ENCODE measurements at regions not wholly inside any gene's neighbourhood (a gene's known extent, or its start where the extent isn't known, plus 50 kb on each side); places are given as distances from the start of the nearest gene placed in this dataset.
"Not testable (repeated sequence)": the region's sequence is repeated elsewhere in the genome, so short reads cannot be mapped to it uniquely, and the experiment has no call there.

DNA sequence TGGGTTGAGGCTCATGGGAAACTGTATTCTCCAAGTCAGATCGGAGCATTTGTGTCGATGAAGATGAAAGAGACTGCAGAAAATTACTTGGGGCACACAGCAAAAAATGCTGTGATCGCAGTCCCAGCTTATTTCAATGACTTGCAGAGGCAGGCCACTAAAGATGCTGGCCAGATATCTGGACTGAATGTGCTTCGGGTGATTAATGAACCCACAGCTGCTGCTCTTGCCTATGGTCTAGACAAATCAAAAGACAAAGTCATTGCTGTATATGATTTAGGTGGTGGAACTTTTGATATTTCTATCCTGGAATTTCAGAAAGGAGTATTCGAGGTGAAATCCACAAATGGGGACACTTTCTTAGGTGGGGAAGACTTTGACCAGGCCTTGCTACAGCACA lies 336.6 kb downstream of the PAX3 start:
- in situ Hi-C loops (cut with MboI; ENCODE audit: low pct_unique_long_range_greater_than_20kb, low sequenced_read_pairs, unreplicated experiment), result no loop called here
- TF ChIP-seq, protein P1, sequence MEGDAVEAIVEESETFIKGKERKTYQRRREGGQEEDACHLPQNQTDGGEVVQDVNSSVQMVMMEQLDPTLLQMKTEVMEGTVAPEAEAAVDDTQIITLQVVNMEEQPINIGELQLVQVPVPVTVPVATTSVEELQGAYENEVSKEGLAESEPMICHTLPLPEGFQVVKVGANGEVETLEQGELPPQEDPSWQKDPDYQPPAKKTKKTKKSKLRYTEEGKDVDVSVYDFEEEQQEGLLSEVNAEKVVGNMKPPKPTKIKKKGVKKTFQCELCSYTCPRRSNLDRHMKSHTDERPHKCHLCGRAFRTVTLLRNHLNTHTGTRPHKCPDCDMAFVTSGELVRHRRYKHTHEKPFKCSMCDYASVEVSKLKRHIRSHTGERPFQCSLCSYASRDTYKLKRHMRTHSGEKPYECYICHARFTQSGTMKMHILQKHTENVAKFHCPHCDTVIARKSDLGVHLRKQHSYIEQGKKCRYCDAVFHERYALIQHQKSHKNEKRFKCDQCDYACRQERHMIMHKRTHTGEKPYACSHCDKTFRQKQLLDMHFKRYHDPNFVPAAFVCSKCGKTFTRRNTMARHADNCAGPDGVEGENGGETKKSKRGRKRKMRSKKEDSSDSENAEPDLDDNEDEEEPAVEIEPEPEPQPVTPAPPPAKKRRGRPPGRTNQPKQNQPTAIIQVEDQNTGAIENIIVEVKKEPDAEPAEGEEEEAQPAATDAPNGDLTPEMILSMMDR (IDR thresholded peaks at IDR 0.05; ENCODE audit: extremely low read depth, insufficient read depth, missing control alignments), result no peak
- DNase-seq (ENCODE audit: low spot score), result no peak

DNA sequence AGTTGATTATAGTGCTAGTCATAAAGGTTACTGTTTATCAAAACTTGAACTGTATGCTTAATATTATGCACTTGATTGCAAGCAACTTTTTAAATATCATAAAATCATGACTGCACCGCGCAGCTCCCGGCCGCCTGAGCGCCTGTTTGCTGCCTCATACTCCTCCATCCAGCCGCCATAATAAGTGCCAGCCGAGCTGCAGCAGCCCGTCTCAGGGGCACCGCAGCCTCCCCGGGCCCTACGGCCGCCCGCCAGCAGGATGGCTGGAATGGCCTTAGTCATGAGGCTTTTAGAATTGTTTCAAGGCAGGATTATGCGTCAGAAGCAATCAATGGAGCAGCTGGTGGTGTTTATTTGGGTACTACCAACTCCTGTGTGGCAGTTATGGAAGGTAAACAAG lies 337.2 kb downstream of the PAX3 start:
- TF ChIP-seq, protein P1 (IDR thresholded peaks at IDR 0.05; ENCODE audit: extremely low read depth, insufficient read depth, missing control alignments), result no peak
- no peak for DNase-seq (ENCODE audit: low spot score)
- in situ Hi-C loops (cut with MboI; ENCODE audit: low pct_unique_long_range_greater_than_20kb, low sequenced_read_pairs, unreplicated experiment), result no loop called here

DNA sequence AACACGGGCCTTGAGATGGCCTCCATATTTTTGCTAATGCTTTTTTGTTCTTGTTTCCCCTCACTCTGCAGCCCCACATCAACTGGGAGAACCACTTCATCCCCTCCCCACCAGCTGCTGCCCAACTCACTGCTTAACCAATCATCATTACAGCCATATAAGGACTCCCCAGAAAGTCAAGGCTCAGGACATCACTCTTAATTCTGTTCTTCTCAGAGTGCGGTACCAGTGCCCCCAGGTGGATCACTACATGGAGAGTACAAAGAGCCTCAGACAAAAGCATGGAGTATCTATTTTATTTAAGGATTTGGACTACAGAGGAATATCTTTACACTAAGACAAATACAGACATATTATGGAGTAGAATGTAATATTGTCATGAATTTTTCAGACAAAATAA lies 340.6 kb downstream of the PAX3 start:
- in situ Hi-C loops (cut with MboI; ENCODE audit: low pct_unique_long_range_greater_than_20kb, low sequenced_read_pairs, unreplicated experiment), result no loop called here
- TF ChIP-seq, protein P1 (IDR thresholded peaks at IDR 0.05; ENCODE audit: extremely low read depth, insufficient read depth, missing control alignments), result no peak
- no peak for DNase-seq (ENCODE audit: low spot score)

- no peak for DNase-seq (ENCODE audit: low spot score)
- TF ChIP-seq, protein P1 (IDR thresholded peaks at IDR 0.05; ENCODE audit: extremely low read depth, insufficient read depth, missing control alignments), result no peak
- in situ Hi-C loops (cut with MboI; ENCODE audit: low pct_unique_long_range_greater_than_20kb, low sequenced_read_pairs, unreplicated experiment), result no loop called here
Observed at GRCh38 chr2:221948076-221948475, 350.7 kb downstream of the PAX3 start.

DNA sequence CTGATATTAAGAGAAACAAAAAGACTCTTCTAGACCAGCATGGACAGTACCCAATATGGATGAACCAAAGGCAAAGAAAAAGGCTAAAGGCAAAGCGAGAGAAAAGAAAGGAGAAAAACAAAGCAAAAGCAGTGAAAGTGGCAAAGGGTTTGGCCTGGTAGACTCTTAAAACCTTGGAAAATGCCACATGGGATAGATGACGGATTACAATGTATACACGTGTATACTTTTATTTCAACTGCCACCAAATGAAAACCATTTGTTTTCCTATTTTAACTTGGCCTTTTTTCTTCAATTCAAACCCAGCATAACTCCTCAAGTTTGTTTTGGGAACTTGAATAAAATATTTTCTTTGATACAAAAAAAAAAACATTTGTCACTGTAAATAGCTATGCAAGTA lies 354.3 kb downstream of the PAX3 start:
- DNase-seq (ENCODE audit: low spot score); in situ Hi-C loops (cut with MboI; ENCODE audit: low pct_unique_long_range_greater_than_20kb, low sequenced_read_pairs, unreplicated experiment): not testable (repeated sequence)

DNA sequence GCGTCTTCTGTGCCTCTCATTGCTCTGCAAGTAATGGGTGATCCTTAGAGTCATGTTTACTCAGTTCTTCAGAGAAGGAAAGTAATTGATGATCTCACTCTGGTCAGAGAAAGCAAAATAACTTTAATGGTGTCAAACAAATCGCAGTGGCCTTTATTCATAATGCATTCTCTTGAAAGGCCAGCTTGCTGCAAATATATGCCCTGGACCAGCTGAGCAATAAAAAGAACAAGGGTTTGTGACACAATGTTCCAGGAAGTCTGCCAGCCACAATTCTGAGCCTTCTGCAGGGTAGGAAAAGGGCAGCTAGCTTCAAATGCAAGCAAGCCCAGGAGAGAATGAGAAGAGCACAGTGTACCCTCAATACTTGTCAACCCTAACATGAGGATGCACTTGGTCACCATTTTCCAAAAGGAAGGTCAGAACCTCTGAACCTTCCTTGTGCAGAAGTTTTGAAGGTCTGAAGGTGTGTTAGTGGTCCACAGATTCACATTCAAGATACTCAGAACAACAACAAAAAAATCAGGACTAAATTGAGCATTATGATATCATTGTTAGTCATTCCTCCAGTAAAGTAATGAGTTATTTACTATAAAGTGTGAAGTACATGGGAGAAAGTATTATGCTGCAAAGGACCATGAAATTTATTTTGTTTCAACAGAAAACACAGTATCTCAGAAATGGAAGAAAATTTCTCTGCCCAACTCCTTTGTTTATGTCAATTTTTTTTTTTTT lies 355.6 kb downstream of the PAX3 start:
- DNase-seq (ENCODE audit: low spot score), result no peak
- TF ChIP-seq, protein P1 (IDR thresholded peaks at IDR 0.05; ENCODE audit: extremely low read depth, insufficient read depth, missing control alignments), result no peak
- in situ Hi-C loops (cut with MboI; ENCODE audit: low pct_unique_long_range_greater_than_20kb, low sequenced_read_pairs, unreplicated experiment), result no loop called here

GRCh38 chr2:221931251-221931991 lies 359.3 kb upstream of the EPHA4 start:
- TF ChIP-seq, protein P1 (IDR thresholded peaks at IDR 0.05; ENCODE audit: extremely low read depth, insufficient read depth, missing control alignments), result no peak
- in situ Hi-C loops (cut with MboI; ENCODE audit: low pct_unique_long_range_greater_than_20kb, low sequenced_read_pairs, unreplicated experiment), result no loop called here
- no peak for DNase-seq (ENCODE audit: low spot score)
